Glutamatergic neuron (in vitro differentiated cells): ENCODE measurements at regions not wholly inside any gene's neighbourhood (a gene's known extent, or its start where the extent isn't known, plus 50 kb on each side); places are given as distances from the start of the nearest gene placed in this dataset.
A peak's percentile ranks its signal among the peaks of the same experiment; 100 is the strongest.
"Not testable (repeated sequence)": the region's sequence is repeated elsewhere in the genome, so short reads cannot be mapped to it uniquely, and the experiment has no call there.

ENCODE experiments used
- DNase-seq: peaks from one replicate; pipeline ENCODE4 v3.0.0; 2022
- H3K27ac Mint-ChIP-seq: one replicate; pipeline ENCODE4 v1.8.0; 2020; ENCODE audit warnings: mild to moderate bottlenecking, mixed read lengths, inconsistent platforms; ENCODE audit not compliant: unreplicated experiment
- H3K27me3 Mint-ChIP-seq: one replicate; pipeline ENCODE4 v1.8.0; 2020; ENCODE audit warnings: mild to moderate bottlenecking, moderate library complexity, mixed read lengths, inconsistent platforms; ENCODE audit not compliant: unreplicated experiment
- H3K36me3 Mint-ChIP-seq: one replicate; pipeline ENCODE4 v1.8.0; 2020; ENCODE audit warnings: mild to moderate bottlenecking, mixed read lengths, inconsistent platforms; ENCODE audit not compliant: unreplicated experiment
- H3K4me1 Mint-ChIP-seq: one replicate; pipeline ENCODE4 v1.8.0; 2020; ENCODE audit warnings: mild to moderate bottlenecking, low read depth, mixed read lengths, inconsistent platforms; ENCODE audit not compliant: unreplicated experiment
- H3K4me3 Mint-ChIP-seq: one replicate; pipeline ENCODE4 v1.8.0; 2020; ENCODE audit warnings: mild to moderate bottlenecking, mixed read lengths, inconsistent platforms; ENCODE audit not compliant: unreplicated experiment
- H3K9me3 Mint-ChIP-seq: one replicate; pipeline ENCODE4 v1.8.0; 2020; ENCODE audit warnings: mild to moderate bottlenecking, moderate library complexity, mixed read lengths, inconsistent platforms; ENCODE audit not compliant: unreplicated experiment
- CTCF ChIP-seq: fragments of 200-600 bp; sonication (generic); IDR thresholded peaks from one replicate; pipeline ENCODE4 v1.5.0; 2021; ENCODE audit not compliant: partially characterized antibody, unreplicated experiment

- no peak for DNase-seq
- no peak for TF ChIP-seq CTCF
- Mint-ChIP-seq H3K4me3 (no peak overlapping the region), H3K36me3 (no peaks in the 10 kb centered on the region), H3K27me3 (peaks cover 7% of the 10 kb centered on the region), H3K4me1 (peaks cover 8% of the 10 kb centered on the region), H3K27ac (peak overlapping the region; percentile 73), H3K9me3 (peaks cover 6% of the 10 kb centered on the region)
Observed at GRCh38 chr1:30225357-30225756, 498.0 kb downstream of the MATN1 start.

GRCh38 chr1:30219675-30220074 lies 503.7 kb downstream of the MATN1 start:
- Mint-ChIP-seq H3K4me3 (no peak overlapping the region), H3K4me1 (peaks cover 5% of the 10 kb centered on the region), H3K9me3 (no peaks in the 10 kb centered on the region), H3K27ac (no peak overlapping the region), H3K27me3 (peaks cover under 1% of the 10 kb centered on the region), H3K36me3 (peaks cover 5% of the 10 kb centered on the region)
- TF ChIP-seq CTCF, result no peak
- no peak for DNase-seq

GRCh38 chr1:30218438-30218837 lies 504.9 kb downstream of the MATN1 start:
- TF ChIP-seq CTCF, result no peak
- no peaks in the 10 kb centered on the region for H3K9me3 Mint-ChIP-seq
- peaks cover 5% of the 10 kb centered on the region for H3K36me3 Mint-ChIP-seq
- no peak overlapping the region for H3K27ac Mint-ChIP-seq
- no peak for DNase-seq
- no peaks in the 10 kb centered on the region for H3K27me3 Mint-ChIP-seq
- peaks cover 5% of the 10 kb centered on the region for H3K4me1 Mint-ChIP-seq
- no peak overlapping the region for H3K4me3 Mint-ChIP-seq

- H3K36me3 Mint-ChIP-seq, result peaks cover 5% of the 10 kb centered on the region
Observed at GRCh38 chr1:30216602-30217001, 506.8 kb downstream of the MATN1 start.

GRCh38 chr1:30213936-30214335 lies 509.4 kb downstream of the MATN1 start:
- H3K36me3 Mint-ChIP-seq, result no peaks in the 10 kb centered on the region
- no peak for TF ChIP-seq CTCF
- H3K4me3 Mint-ChIP-seq, result no peak overlapping the region
- no peaks in the 10 kb centered on the region for H3K9me3 Mint-ChIP-seq
- DNase-seq, result no peak
- no peaks in the 10 kb centered on the region for H3K27me3 Mint-ChIP-seq
- peaks cover 5% of the 10 kb centered on the region for H3K4me1 Mint-ChIP-seq
- no peak overlapping the region for H3K27ac Mint-ChIP-seq

More at GRCh38 chr1:30216602-30217001, 506.8 kb downstream of the MATN1 start:
- no peak for DNase-seq
- Mint-ChIP-seq H3K27ac (no peak overlapping the region), H3K27me3 (no peaks in the 10 kb centered on the region), H3K4me3 (no peak overlapping the region), H3K4me1 (peaks cover 5% of the 10 kb centered on the region), H3K9me3 (no peaks in the 10 kb centered on the region)
- no peak for TF ChIP-seq CTCF

- H3K36me3 Mint-ChIP-seq, H3K9me3 Mint-ChIP-seq, H3K27me3 Mint-ChIP-seq, DNase-seq, H3K4me1 Mint-ChIP-seq, H3K27ac Mint-ChIP-seq, H3K4me3 Mint-ChIP-seq: not testable (repeated sequence)
Observed at GRCh38 chr1:30207962-30208361, 515.4 kb downstream of the MATN1 start.

- H3K9me3 Mint-ChIP-seq, H3K27ac Mint-ChIP-seq, H3K36me3 Mint-ChIP-seq, H3K4me3 Mint-ChIP-seq, H3K27me3 Mint-ChIP-seq, DNase-seq, H3K4me1 Mint-ChIP-seq: not testable (repeated sequence)
Observed at GRCh38 chr1:30206631-30207030, 516.8 kb downstream of the MATN1 start.

GRCh38 chr1:30204916-30205315 lies 518.5 kb downstream of the MATN1 start:
- not testable (repeated sequence) for H3K4me1 Mint-ChIP-seq, H3K9me3 Mint-ChIP-seq, H3K36me3 Mint-ChIP-seq, H3K4me3 Mint-ChIP-seq, H3K27ac Mint-ChIP-seq, H3K27me3 Mint-ChIP-seq, DNase-seq
